ENCODE measurements at regions not wholly inside any gene's neighbourhood (a gene's known extent, or its start where the extent isn't known, plus 50 kb on each side); places are given as distances from the start of the nearest gene placed in this dataset.

DNA sequence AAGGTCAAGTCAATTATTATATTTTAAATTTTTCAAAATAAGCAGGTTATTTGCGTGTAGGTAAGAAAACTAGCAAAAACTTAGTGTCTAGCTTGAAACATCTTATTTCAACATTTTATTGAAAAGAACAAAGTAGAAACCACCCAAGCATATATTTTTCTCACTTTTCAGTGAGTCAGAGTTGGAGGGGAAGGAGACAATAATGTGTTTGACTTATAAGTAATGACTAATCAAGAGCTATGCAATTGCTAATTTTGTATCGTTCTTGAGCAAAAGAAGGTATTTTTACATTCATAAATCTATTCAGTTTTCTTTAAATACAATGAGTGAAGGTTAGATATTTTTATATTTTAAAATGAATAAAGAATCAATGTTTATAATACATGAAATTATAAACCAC is 54.4 kb upstream of the P2RY1 start:
- FAIRE-seq: no peak

DNA sequence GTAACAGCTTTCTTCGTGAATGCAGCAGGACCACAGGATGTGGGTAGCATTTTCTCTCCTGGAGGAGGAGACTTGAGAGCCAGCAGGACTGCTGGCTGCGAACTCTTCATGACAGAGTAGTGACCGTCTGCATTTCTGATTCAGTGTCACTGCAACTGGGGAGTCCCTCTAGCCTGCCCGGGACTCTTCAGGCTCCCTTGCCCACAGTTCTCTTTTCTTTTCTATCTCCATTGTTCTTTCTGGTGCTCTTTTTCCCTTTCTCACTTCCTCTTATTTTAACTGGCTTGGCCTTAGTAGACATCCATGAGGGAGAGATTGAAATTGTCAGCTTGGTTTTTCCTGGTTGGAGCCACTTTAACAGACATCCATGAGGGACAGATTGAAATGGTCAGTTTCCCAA is 49.9 kb upstream of the P2RY1 start:
- FAIRE-seq: no peak
